ENCODE measurements at regions not wholly inside any gene's neighbourhood (a gene's known extent, or its start where the extent isn't known, plus 50 kb on each side); places are given as distances from the start of the nearest gene placed in this dataset.

- TF ChIP-seq CTCF (IDR thresholded peaks at IDR 0.05) = no peak
- H3K36me3 Mint-ChIP-seq (ENCODE audit: low read depth) = no peaks in the 10 kb centered on the region
- peaks cover 6% of the 10 kb centered on the region for H3K4me1 Mint-ChIP-seq
- H3K4me3 Mint-ChIP-seq = no peak overlapping the region
- H3K27ac Mint-ChIP-seq = no peak overlapping the region
- DNase-seq = no peak
- no peaks in the 10 kb centered on the region for H3K27me3 Mint-ChIP-seq (ENCODE audit: low read depth, poor library complexity)
- H3K9me3 Mint-ChIP-seq = no peaks in the 10 kb centered on the region
These were observed 626.5 kb downstream of the ZEB2 start for GRCh38 chr2:143893371-143893770.

- H3K36me3 Mint-ChIP-seq (ENCODE audit: low read depth) = no peaks in the 10 kb centered on the region
- H3K4me1 Mint-ChIP-seq = peaks cover 6% of the 10 kb centered on the region
- H3K4me3 Mint-ChIP-seq = no peak overlapping the region
- peaks cover 5% of the 10 kb centered on the region for H3K27me3 Mint-ChIP-seq (ENCODE audit: low read depth, poor library complexity)
- H3K9me3 Mint-ChIP-seq = no peaks in the 10 kb centered on the region
- no peak for DNase-seq
- TF ChIP-seq CTCF (IDR thresholded peaks at IDR 0.05) = no peak
- no peak overlapping the region for H3K27ac Mint-ChIP-seq
These were observed 628.0 kb downstream of the ZEB2 start for GRCh38 chr2:143891879-143892308.

GRCh38 chr2:143890798-143891197 lies 629.1 kb downstream of the ZEB2 start:
- Mint-ChIP-seq H3K4me1 (peaks cover 6% of the 10 kb centered on the region), H3K27ac (no peak overlapping the region), H3K4me3 (no peak overlapping the region), H3K9me3 (no peaks in the 10 kb centered on the region), H3K36me3 (ENCODE audit: low read depth) (no peaks in the 10 kb centered on the region), H3K27me3 (ENCODE audit: low read depth, poor library complexity) (peaks cover 5% of the 10 kb centered on the region)
- TF ChIP-seq CTCF (IDR thresholded peaks at IDR 0.05) = no peak
- DNase-seq = no peak

- Mint-ChIP-seq H3K27ac (no peak overlapping the region), H3K4me3 (no peak overlapping the region), H3K4me1 (peaks cover 6% of the 10 kb centered on the region), H3K9me3 (no peaks in the 10 kb centered on the region), H3K27me3 (ENCODE audit: low read depth, poor library complexity) (peaks cover 7% of the 10 kb centered on the region), H3K36me3 (ENCODE audit: low read depth) (no peaks in the 10 kb centered on the region)
- no peak for DNase-seq
- no peak for TF ChIP-seq CTCF (IDR thresholded peaks at IDR 0.05)
These were observed 630.7 kb downstream of the ZEB2 start for GRCh38 chr2:143889216-143889615.

DNA sequence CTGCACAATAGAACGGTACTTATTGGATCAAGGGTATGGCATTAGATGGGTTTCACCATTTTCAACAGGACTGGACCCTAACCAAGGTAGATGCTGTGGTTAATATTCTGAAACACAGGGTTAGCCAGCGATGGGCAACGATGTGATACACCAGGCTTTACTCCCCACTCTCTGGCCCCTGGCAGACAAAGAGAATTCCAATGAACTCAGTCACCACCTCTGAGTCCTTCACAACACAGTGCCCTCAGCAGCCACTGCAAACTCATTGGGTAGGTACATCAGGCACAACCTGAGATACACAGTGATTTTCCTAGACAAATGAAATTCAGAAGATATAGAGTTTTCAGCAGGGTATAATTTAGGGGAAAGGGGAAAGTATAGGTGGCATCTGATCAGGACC lies 634.5 kb downstream of the ZEB2 start:
- no peaks in the 10 kb centered on the region for H3K36me3 Mint-ChIP-seq (ENCODE audit: low read depth)
- H3K27me3 Mint-ChIP-seq (ENCODE audit: low read depth, poor library complexity) = peaks cover 12% of the 10 kb centered on the region

More for the DNA sequence above, 634.5 kb downstream of the ZEB2 start:
- Mint-ChIP-seq H3K9me3 (no peaks in the 10 kb centered on the region), H3K4me1 (no peaks in the 10 kb centered on the region), H3K4me3 (no peak overlapping the region), H3K27ac (no peak overlapping the region)
- no peak for TF ChIP-seq CTCF (IDR thresholded peaks at IDR 0.05)
- no peak for DNase-seq
